ENCODE measurements at regions not wholly inside any gene's neighbourhood (a gene's known extent, or its start where the extent isn't known, plus 50 kb on each side); places are given as distances from the start of the nearest gene placed in this dataset.
A peak's percentile ranks its signal among the peaks of the same experiment; 100 is the strongest.

DNA sequence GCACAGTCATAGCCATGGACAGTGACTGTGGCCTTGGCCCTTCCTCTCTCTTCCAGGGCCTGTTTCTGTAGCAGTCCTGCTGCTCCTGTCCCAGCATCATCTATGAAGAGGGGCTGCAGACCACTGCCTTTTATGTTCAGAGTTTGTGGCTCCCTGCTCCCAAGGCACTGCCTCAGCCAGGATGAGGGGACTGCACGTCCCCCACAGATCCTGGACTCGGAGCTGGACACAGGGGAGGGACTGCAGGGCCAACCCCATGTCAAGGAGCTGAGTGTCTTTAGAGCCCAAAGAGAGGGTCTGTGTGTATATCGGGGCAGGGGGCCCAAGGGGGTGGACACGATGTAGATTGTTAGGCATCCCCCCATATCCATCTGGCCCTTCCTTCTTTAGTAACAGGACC, 60.6 kb upstream of the DIO3 start:
- FAIRE-seq (no peak), DNase-seq (ENCODE audit: insufficient read length, low spot score) (no peak)
- TF ChIP-seq, protein P1, sequence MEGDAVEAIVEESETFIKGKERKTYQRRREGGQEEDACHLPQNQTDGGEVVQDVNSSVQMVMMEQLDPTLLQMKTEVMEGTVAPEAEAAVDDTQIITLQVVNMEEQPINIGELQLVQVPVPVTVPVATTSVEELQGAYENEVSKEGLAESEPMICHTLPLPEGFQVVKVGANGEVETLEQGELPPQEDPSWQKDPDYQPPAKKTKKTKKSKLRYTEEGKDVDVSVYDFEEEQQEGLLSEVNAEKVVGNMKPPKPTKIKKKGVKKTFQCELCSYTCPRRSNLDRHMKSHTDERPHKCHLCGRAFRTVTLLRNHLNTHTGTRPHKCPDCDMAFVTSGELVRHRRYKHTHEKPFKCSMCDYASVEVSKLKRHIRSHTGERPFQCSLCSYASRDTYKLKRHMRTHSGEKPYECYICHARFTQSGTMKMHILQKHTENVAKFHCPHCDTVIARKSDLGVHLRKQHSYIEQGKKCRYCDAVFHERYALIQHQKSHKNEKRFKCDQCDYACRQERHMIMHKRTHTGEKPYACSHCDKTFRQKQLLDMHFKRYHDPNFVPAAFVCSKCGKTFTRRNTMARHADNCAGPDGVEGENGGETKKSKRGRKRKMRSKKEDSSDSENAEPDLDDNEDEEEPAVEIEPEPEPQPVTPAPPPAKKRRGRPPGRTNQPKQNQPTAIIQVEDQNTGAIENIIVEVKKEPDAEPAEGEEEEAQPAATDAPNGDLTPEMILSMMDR (IDR thresholded peaks at IDR 0.05; ENCODE audit: insufficient read depth, missing control alignments) = no peak

DNA sequence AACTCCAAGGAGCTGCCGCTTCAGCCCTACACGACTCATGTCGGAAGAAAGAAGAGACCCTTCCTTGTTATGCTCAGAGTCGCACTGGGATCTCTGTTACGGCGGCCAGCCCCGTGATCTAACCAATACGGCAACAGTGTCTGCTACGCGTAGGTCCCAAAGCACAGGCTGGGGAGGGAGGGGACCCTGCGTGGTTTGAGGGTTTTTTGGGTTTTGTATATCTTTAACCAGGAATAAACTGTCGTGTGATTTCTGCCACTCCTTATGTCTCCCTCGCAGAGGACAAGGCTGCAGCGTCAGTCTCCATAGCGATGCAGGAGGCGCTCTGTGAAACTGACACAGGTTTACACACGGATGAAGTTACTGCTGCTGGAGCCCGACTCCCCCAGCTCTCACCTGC, 60.0 kb upstream of the DIO3 start:
- DNase-seq (ENCODE audit: insufficient read length, low spot score) = no peak
- TF ChIP-seq, protein P1 (IDR thresholded peaks at IDR 0.05; ENCODE audit: insufficient read depth, missing control alignments) = no peak
- no peak for FAIRE-seq

DNA sequence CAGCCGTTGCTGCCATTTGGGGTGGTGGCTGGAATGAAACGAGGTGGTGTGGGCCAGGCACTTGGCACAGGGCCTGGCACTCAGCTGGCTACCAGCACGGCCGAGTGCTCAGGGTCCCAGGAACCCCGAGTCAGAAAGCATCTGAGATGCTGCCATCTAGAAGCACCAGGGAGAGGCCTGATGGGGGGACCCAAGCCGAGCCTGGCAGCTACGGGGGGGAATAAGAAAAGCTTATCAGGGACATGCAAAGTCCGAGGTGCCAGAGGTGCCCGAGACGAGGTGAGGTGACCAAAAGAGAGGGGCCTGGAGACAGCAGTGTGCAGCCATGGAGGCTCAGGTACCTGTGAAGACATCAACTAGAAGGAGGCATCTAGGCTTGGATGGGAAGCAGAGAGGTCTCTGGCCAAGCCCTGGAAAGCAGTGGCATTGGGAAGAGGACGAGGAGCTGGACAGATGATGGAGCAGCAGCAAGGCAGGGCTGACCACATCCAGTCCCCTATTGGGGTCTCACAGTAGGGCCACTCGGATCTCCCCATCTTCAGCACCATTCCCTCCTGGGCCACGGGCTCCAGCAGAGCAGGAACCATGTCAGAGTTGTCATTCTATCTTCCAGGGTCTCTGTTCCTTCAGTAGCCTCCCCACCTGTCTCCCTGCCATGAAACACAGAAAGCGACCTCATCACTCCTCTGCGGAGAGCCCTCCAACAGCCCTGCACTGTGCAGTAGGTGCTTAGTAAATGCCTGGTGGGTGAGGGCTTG, 59.3 kb upstream of the DIO3 start:
- FAIRE-seq (no peak), DNase-seq (ENCODE audit: insufficient read length, low spot score) (no peak)
- TF ChIP-seq, protein P1 (IDR thresholded peaks at IDR 0.05; ENCODE audit: insufficient read depth, missing control alignments) = no peak

DNA sequence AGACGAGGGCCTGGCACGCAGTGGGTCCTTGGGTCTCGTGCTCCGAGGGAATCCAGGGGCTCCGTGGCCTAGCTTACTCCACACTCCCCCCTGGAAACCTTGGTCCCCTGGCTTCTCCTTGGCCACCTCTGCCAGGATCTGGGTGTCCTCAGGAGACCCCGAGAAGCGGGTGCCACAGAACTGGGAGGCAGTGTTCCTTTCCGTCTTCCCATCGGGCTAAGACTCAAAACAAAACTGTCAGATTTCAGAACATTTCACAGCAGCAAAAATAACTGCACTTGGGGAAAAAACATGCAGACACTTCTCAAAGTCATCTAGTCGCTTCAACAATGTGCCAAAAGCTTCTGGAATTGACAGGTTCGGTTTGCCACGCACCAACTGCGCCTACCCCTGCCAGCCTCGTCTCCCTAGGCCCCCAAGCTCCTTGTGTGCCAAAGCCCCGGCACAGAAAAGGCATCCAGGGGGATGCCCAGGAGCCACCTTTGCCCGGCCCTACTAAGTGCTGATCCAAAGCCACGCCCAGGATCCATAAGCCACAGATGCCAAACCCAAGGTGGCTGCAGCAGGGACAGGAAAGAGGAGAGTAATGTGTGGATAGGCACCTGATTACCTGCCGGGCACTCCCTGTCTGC, 58.4 kb upstream of the DIO3 start:
- DNase-seq (ENCODE audit: insufficient read length, low spot score) (peak; percentile 3), FAIRE-seq (no peak)
- TF ChIP-seq, protein P1 (IDR thresholded peaks at IDR 0.05; ENCODE audit: insufficient read depth, missing control alignments) = no peak

DNA sequence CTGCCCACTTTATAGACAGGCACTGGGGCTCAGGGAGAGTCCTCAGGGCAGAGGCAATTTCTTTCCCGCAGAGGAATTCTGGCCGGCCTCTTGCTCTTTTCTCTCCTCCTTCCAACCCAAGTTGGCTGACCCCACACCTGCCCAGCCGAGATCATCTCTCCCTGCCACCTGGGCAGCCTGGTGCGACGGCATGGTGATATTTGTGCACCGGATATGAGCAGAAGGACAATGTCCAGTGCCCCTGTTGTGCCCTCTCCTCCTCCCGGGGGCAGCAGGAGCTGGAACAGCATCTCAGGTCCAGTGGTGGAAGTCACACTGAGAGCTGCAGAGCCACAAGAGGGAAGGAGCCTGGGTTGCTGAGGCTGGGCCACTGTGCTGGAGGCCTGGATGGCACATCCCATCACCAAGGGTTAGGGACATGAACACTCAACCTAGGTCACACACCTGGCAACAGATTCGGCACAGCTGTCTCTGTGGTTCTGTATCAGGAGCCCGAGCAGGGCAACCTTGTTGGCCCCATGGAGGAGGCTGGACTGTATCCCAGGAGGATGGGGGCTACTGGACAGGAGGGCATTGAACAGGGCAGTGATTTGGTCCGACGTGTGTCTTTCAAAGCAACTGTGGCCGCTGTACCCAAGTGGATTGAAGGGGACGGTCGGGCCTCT, 57.7 kb upstream of the DIO3 start:
- TF ChIP-seq, protein P1 (IDR thresholded peaks at IDR 0.05; ENCODE audit: insufficient read depth, missing control alignments) = no peak
- FAIRE-seq (no peak), DNase-seq (ENCODE audit: insufficient read length, low spot score) (peak; percentile 5)

DNA sequence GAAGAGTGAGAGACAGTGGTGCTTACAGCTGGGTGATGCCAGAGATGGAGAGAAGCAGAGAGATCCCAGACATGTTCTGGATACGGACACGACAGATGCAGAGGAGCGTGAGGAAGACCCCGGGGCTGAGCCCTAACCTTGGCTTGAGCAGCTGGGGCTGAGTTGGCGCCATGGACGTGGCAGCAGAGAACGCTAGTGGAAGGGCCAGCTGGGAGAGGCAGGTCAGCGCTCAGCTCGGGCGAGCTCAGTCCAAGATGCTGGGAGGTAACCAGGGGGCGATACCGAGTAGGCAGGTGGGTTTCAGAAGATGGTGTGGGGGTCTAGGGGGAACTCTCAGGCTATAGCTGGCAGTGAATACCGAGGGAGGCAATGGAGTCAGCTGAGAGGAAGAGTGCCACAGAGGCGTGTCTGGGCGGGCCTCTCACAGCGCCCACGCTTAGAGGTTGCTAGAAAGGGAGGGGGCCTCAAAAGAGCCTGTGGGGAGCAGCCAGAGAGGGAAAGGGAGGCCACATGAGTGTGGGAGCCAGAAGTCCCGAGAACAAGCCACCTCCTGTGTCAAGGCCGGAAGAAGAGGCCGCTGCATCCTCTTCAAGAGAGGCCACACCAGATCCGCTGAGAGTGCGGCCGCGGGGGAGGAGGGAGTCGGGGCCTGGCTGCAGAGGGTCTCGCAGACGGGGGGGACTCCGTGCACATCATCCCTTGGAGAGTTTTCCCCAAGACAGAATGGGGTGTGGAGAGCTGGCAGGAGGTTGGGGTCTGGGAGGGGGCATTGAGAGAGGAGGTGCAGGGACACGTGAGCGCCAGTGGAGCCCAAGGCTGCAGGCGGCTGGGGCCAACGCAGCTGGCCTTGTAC, 57.0 kb upstream of the DIO3 start:
- DNase-seq (ENCODE audit: insufficient read length, low spot score) = no peak
- TF ChIP-seq, protein P1 (IDR thresholded peaks at IDR 0.05; ENCODE audit: insufficient read depth, missing control alignments) = no peak
- FAIRE-seq = no peak
